Hematopoietic multipotent progenitor cell (in vitro differentiated cells): ENCODE measurements at regions not wholly inside any gene's neighbourhood (a gene's known extent, or its start where the extent isn't known, plus 50 kb on each side); places are given as distances from the start of the nearest gene placed in this dataset.

Experiments
- DNase-seq, 3 donors: peaks; one replicate each; pipeline ENCODE4 v3.0.0-alpha.2; 2011 to 2015; ENCODE audit warnings: low read depth in 2 of 3, low spot score in 2 of 3

DNA sequence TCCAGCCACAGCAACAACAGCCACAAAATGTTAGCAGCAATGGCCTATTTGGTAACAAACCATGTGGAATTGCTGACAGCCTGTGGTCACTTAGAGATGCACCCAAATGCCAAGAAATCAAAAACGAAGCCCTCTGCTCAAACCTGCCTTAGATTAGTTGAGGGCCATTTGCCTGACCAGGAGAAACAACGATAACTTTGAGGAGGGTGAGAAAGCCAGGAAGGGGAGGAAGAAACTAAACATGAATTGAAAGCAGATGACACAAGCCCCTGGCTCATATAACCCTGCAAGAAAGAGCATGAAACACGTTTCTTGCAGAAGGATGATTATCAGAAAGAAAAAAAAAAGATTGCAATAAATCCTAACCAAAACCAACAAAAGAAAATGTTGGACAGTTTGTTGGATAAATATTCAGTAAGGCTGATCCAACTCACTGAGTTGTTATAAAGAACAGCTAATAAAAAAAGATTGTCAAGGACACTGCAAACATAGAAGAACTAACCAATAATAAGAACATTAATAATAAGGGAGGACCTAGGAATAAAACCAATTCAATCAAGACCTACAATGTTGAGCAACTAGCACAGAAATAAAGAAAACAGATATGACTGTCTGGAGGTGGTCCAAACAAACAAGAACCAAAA lies 140.5 kb upstream of the SLC30A5 start:
- DNase-seq: no peak

DNA sequence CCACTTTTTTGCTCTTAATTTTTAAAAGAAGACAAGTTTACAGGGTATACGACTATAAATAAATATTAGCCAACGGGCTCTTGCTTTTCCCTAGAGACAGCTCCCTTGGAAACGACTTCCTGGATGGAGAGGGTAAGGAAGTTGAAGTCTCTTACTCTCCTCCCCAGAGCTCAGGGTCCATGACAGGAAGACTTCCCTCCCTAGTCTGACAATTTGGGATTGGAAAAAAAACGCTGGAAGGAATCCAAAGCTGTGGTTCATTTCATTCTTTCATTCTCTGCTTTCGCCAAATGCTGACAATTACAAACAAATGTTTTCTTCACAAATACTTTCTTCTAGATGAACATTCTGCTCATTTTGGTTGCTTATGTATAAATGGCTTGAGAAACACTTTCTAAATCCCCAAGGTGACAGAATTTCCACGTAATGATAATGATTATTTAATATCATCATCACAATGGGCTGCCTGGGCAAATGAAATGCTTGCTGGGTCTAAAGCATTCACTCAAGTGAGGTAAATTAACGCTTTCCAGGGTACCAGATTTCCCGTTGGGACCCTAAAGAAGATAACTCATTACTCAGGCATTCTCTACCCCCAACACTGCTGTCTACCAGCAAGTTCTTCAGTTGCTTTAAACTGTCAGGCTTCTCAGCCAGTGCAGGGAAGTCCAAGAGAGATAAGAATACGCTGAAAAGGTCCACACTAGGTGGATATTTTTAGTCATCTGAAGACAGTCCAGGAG lies 139.8 kb upstream of the SLC30A5 start:
- no peak for DNase-seq

DNA sequence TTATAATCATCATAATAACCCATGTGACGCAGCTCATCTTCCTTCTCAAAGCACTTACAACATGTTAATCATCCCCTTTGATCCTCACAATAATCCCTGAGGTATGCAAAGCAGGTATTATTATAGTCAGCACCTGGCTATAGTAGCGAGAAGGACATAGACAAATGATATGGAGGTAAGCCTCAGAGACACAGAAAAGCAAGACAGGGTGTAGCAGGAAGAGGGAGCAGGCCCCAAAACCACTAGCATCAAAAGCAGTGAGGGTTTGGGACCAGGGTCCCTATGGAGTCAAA lies 139.2 kb upstream of the SLC30A5 start:
- DNase-seq: no peak

DNA sequence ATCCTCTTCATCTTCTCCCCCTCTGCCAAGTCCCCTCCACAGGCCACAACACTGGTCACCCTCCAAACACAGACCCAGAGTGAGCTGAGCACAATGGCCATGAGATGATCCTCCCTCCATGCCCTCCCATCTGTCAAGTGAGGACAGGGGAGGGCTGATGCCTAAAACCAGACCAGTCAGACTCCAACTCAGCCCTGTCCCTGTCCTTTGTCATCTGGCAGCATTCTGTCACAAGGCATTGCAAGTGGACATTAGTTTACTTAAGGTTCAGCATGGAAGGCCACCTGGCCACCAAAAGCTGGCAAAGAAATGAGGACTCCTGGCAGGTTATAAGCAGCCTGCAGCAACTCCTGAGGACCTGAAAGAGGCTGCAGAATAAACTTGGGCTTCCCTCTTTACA lies 136.2 kb upstream of the SLC30A5 start:
- no peak for DNase-seq

DNA sequence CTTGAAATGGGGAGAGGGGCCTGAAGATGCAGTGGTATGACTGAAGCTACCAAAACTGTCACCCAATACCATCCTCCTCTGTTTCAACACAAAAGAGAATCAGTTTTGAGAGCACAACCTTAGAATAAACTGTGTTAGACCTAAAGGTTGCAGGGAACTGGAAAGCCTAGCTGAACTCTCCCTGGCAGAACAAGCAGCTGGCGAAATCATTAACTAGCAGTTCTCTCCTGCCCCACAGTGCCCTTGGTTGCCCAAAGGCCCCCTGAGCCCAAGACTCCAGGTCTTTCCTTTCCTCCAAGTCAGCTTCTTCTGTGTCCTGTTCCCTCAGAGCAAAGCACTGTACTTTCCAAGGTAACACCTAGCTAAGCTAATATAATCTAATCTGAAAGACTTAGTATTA lies 135.4 kb upstream of the SLC30A5 start:
- no peak for DNase-seq

DNA sequence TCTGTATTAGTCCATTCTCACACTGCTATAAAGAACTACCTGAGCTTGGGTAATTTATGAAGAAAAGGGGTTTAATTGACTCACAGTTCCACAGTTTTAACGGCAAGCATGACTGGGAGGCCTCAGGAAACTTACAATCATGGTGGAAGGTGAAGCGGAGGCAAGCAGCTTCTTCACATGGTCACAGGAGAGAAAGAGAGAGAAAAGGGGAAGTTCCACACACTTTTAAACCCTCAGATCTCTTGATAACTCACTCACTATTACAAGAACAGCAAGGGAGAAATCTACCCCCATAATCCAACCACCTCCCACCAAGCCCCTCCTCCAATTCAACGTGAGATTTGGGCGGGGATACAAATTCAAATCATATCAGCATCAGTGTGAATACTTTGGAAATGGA lies 133.4 kb upstream of the SLC30A5 start:
- peak in 2 of 3 donors; percentile 9 to 61 for DNase-seq

DNA sequence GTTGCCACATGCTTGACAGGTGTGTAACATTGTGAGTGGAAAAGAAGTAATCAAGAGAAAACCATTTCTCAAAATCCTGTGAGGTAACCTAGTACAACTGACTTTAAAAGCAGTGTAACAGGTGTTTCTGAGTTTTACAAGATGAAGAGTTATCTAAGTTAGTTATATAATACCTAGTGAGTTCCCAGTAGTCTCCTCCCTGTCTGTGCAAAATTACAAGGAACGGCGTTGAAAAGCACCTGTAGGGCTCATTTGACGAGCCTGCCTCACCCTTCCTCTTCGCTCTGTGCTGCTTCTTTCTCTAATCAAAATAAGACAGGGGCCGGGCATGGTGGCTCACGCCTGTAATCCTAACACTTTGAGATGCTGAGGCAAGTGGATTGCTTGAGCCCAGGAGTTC lies 132.9 kb upstream of the SLC30A5 start:
- DNase-seq: no peak

DNA sequence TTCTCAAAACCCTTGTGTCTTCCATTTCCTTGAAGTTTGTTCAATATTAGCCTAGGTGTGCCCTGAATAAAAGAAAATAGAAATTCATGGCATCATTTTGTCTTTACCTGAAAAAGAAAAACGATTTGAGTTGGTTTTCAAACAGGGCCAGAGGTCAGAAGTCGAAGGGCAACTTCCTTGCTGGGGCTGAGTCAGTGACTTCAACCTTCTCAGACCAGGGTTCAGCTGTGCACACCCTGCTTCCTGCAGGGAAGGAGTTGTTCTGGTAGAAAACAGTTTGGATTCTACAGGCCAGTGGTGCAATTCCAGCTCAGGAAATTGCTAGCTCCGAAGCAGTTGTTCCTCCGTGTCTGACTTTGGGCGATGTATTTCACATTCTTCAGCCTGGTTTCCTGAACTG lies 132.1 kb upstream of the SLC30A5 start:
- no peak for DNase-seq

DNA sequence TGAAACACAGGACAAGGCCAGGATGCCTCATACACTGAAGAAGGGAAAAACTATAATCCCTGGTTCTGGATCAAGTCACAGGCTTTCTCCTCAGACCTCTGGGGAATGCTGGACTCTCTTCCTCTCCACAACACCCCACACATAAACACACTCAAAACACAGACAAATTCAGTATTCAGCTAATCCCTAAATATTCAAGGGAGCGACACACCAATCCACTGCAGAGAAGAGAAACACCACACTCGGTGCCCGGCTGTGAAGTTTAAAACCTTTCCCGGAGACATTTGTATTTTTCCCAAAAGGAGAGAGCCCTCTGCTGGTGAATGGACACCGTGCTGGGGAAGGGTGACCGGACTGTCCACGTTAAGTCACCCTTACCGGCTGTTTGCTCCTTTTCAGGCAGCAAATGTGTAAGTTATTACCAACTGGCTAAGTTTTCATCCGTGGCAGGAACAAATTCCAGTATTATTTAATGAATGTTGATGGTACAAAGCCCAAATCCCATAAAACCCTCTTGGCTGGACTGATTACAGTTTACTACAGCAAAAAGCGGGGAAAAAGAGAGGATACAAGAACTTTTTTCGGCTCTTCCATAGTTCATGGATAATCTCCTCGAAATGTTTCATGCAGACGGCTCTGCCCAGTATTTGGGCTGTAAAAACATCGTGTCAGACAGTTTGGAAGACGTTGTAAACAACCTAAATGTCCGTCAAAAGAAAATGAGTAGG lies 130.9 kb upstream of the SLC30A5 start:
- DNase-seq: peak in 2 of 3 donors; percentile 8 to 22

DNA sequence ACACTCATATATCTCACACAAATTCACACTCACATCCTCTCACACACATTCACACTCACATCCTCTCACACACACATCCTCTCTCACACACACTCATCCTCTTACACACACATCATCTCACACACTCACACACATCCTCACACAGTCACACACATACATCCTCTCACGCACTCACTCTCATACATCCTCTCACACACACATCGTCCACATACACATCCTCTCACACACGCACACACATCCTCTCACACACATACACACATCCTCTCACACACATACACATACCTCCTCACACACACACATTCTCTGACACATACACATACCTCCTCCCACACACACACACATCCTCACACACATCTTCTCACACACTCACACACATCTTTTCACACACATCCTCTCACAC lies 129.1 kb upstream of the SLC30A5 start:
- DNase-seq: no peak

DNA sequence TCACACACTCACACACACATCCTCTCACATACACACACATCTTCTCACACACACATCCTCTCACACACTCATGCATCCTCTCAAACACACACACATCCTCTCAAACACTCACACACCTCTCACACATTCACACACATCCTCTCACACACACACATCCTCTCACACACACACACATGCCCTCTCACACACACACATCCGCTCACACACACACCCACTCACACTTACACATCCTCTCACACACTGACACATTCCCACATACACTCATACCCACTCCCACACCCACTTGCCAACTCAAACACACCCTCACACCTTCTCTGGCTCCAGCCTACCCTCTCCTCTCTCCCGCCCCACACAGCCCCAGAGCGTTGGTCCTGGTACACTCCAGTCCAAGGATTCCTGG lies 127.9 kb upstream of the SLC30A5 start:
- no peak for DNase-seq

DNA sequence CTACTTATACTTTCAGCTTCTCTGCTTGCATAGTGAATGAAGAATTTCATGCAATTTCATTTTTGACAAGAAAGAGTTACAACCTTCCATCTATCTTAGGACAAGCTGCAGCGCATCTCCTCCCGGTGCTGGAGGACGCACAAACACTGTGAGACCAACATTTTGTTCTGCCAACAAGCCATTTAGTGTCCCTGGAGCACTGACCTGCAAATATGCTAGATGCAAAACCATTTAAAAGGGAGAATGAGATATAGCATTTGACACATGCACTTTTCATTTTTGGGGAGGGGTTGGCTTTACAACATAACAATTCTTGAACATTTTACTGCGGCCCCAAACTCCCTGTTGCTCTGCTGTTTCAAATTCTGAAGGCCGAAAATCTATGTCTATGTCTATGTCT lies 127.2 kb upstream of the SLC30A5 start:
- no peak for DNase-seq

DNA sequence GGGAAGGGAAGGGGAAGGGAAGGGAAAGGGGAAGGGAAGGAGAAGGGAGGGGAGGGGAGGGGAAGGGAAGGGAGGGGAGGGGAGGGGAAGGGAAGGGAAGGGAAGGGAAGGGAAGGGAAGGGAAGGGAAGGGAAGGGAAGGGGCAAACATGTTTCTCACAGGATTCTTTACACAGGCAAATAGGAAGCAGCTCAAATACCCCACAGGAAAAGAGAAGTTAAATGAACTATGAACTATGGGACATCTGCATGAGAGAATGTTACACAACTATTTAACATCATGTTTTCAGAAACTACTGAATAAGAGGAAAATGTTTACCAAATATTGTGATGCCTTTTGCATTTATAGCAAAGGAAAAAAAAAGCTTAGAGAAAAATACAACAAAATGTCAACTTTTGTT lies 125.4 kb upstream of the SLC30A5 start:
- no peak for DNase-seq

DNA sequence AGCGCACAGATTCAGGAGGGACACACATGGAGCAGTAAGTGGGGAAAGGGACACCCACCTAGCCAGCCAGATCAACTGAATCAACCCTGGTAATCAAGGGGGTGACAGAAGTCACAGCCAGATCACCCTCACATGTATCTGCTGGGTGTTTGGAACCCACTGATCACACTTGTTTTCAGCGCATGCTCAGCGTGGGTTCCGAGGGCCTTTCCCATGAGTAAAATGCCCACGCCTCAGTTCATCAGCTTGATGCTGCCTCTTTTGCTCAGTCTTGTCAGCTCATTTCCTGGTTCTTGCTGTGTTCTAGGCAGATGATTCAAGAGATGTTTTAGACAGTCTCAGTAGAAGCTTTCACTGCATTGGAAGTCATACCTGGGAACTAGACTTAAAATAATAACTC lies 123.2 kb upstream of the SLC30A5 start:
- no peak for DNase-seq

DNA sequence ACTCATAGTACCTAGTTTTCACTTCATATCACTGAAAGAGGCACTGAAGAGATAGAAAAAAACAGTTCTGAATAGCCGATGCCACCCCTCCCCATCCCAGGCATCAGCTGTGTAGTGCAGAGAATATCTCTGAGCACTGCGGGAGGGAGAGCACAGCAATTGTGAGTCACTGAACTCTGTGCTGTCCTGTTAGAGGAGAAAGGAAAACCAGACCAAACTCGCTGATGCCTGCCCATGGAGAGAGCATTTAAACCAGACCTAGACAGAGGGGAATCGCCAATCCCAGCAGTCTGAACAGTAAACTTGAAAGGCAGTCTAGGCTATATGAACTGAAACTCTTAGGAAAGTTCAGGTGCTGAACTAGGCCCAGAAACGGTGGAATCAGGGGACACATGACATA lies 120.1 kb upstream of the SLC30A5 start:
- no peak for DNase-seq

DNA sequence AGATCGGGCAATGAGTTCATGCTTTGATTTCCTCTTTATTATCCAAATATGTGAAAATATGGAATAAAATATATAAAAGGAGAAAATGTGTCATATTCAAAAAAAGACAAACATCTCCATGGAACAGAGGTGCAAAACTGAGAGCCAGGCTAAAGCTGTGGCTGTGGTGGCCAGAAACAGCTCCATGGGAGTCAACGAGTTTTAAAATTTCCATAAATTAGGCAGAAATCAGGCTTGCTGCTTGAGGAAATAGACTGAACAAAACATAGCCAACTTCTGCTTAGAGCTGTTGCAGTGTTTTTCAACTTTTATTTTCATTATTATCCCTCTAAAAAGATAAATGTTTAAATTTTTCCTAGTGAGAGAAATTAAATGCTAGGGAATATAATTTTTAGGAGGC lies 110.8 kb upstream of the SLC30A5 start:
- DNase-seq: no peak

DNA sequence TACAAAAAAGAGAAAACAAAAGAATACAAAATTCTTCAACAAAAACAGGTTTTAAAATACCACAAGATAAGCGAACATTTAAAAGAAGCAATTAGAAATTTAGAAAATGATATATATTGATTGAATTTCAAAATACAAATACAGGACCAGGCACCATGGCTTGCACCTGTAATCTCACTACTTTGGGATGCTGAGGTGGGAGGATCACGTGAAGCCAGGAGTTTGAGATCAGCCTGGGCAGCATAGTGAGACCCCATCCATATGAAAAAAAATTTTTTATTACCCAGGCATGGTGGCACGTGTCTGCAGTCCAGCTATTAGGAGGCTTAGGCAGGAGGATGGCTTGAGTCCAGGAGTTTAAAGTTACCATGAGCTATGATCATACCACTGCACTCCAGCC lies 109.9 kb upstream of the SLC30A5 start:
- DNase-seq: no peak

DNA sequence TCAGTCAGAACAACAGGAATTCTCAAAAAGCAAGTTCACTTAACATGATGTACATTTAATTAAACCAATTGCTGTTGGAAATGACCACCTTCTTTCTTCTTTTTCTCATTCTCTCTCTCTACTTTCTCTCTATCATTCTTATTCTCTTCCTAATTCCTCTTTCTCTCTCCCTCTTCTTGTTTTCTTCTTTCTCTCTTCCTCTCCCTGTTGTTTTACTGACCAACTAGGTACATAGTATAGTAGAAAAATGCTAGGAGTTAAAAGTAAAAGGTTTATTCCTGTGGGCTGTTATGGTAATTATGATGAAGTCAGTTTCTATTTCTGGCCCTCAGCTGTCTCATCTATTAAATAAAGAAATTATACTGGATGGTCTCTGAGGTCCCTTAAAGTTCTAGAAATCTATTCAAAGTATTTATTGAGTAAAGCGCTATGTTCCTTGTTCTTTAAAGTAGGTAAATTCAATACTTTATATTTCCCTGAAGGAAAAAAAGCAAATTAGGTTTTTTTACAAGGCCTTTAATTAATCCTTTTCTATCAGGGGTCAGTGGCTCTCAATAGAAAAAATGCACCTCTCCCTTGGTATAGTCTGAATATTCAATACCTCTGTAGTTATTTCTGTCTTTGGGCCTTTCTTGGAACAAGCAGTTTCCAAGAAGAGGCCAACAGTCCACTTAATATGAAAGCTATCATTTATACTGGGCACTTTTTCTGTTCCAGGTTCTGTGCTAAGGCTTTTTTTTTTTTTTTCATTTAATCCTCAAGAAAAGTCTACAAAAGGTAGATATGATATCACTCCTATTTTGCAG lies 102.3 kb upstream of the SLC30A5 start:
- DNase-seq: no peak

DNA sequence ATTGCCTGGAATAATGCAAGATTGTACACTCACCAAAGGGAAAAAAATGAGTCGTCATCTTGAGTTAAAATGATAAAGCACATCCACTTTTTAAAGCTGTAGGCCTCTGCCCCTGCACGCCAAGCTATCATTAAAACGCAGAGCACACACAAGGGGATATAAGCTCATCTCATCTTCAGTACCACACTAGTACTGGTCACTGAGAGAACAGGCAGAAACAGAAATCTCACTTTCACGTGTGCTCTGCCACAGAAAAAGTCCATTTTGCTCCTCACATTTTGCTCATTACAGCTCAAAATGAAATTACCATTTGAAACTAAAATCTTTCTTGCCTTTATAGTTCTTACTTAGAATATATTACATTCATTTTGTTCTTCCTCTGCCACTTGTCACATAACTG lies 99.2 kb upstream of the SLC30A5 start:
- no peak for DNase-seq

DNA sequence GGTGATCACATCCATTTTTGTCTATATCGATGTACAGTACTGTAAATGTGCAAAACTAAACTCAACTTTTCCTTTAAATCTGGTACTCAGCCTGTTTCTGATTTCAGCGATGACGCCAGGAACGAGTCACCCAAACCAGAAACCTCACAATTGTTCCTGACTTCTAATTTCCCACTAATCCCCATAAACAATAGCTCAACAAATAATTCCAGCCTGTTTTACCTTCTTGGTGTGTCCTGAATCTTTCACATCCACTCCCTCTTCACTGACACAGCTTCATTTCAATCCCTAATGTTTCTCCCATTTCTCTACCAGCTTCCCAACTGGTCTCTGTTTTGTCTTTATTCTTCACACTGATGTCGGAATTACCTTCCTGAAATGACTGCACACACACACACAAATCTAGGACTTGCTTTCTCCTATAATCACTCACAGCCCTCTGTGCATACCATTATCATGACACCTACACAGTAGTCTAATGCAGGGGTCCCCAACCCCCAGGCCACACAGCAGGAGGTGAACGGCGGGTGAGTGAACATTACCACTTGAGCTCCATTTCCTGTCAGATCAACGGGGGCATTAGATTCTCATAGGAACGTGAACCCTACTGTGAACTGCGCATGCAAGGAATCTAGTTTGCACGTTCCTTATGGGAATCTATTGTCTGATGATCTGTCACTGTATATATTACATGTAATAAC lies 97.8 kb upstream of the SLC30A5 start:
- no peak for DNase-seq

DNA sequence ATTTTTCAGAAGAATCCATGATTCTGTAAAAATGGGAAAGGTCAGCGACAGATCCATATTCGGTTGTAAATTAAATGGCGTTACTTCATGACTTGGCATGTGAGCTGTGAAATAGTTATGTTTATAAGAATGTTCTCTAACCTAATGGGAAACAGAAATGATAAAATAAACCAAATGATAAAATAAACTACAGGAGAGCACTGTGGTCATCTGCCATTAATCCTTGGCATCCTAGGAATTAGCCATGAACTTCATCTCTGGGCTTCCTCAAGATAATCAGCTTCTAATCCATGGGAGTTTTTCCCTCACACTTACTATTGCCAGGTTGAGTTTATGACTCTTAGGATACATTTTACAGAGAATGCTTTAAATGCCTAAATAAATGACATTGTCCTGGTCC lies 94.6 kb upstream of the SLC30A5 start:
- DNase-seq: no peak
